SHP77 (cell line): ENCODE measurements at regions not wholly inside any gene's neighbourhood (a gene's known extent, or its start where the extent isn't known, plus 50 kb on each side); places are given as distances from the start of the nearest gene placed in this dataset.
"Not testable (repeated sequence)": the region's sequence is repeated elsewhere in the genome, so short reads cannot be mapped to it uniquely, and the experiment has no call there.

Experiments
- DNase-seq, 2 experiments: peaks; one replicate each; lab custom pipeline; 2025; lab: John Stamatoyannopoulos, UW

GRCh38 chr13:105684216-105684615 is 851.2 kb downstream of the EFNB2 start:
- DNase-seq = no peak

GRCh38 chr13:105679838-105680237 is 855.6 kb downstream of the EFNB2 start:
- no peak for DNase-seq

GRCh38 chr13:105678072-105678471 is 857.4 kb downstream of the EFNB2 start:
- DNase-seq = no peak

- no peak for DNase-seq
These were observed 862.6 kb downstream of the EFNB2 start for GRCh38 chr13:105672881-105673280.

GRCh38 chr13:105671131-105671530 is 864.3 kb downstream of the EFNB2 start:
- DNase-seq = not testable (repeated sequence)

GRCh38 chr13:105670179-105670990 is 865.1 kb downstream of the EFNB2 start:
- DNase-seq = no peak

- DNase-seq = no peak
These were observed 870.2 kb downstream of the EFNB2 start for GRCh38 chr13:105665284-105665683.

- DNase-seq = no peak
These were observed 872.3 kb downstream of the EFNB2 start for GRCh38 chr13:105663182-105663581.

- no peak for DNase-seq
These were observed 874.9 kb downstream of the EFNB2 start for GRCh38 chr13:105660561-105660960.

GRCh38 chr13:105658431-105658830 is 877.0 kb downstream of the EFNB2 start:
- no peak for DNase-seq

GRCh38 chr13:105655046-105655445 is 880.4 kb downstream of the EFNB2 start:
- no peak for DNase-seq

GRCh38 chr13:105643966-105644365 is 891.5 kb downstream of the EFNB2 start:
- DNase-seq = no peak

GRCh38 chr13:105642511-105642958 is 892.9 kb downstream of the EFNB2 start:
- DNase-seq = no peak

GRCh38 chr13:105641121-105641520 is 894.3 kb downstream of the EFNB2 start:
- DNase-seq = no peak

- DNase-seq = no peak
These were observed 897.0 kb downstream of the EFNB2 start for GRCh38 chr13:105638426-105638825.

- no peak for DNase-seq
These were observed 901.4 kb downstream of the EFNB2 start for GRCh38 chr13:105634059-105634458.

GRCh38 chr13:105630431-105630830 is 905.0 kb downstream of the EFNB2 start:
- no peak for DNase-seq

- DNase-seq = no peak
These were observed 908.2 kb downstream of the EFNB2 start for GRCh38 chr13:105627270-105627669.

- no peak for DNase-seq
These were observed 909.8 kb downstream of the EFNB2 start for GRCh38 chr13:105625691-105626090.

- DNase-seq = no peak
These were observed 919.0 kb downstream of the EFNB2 start for GRCh38 chr13:105616333-105617075.

- no peak for DNase-seq
These were observed 922.9 kb downstream of the EFNB2 start for GRCh38 chr13:105612541-105612940.

GRCh38 chr13:105611424-105611823 is 924.0 kb downstream of the EFNB2 start:
- no peak for DNase-seq

GRCh38 chr13:105608104-105608503 is 927.4 kb downstream of the EFNB2 start:
- no peak for DNase-seq
